A549 (cell line): ENCODE measurements at regions not wholly inside any gene's neighbourhood (a gene's known extent, or its start where the extent isn't known, plus 50 kb on each side); places are given as distances from the start of the nearest gene placed in this dataset.

Experiments used
- HEYL ChIP-seq: fragments of 250-450 bp; sonication (Bioruptor Pico); IDR thresholded peaks from 2 replicates; pipeline ENCODE4 v1.8.0; 2021; ENCODE audit warnings: mild to moderate bottlenecking, moderate library complexity
- TF ChIP-seq, protein P1 (sequence below): fragments of >200 bp; sonication (Bioruptor Twin); formaldehyde crosslinking; IDR thresholded peaks from 2 replicates; pipeline ENCODE4 v1.6.1; 2016

DNA sequence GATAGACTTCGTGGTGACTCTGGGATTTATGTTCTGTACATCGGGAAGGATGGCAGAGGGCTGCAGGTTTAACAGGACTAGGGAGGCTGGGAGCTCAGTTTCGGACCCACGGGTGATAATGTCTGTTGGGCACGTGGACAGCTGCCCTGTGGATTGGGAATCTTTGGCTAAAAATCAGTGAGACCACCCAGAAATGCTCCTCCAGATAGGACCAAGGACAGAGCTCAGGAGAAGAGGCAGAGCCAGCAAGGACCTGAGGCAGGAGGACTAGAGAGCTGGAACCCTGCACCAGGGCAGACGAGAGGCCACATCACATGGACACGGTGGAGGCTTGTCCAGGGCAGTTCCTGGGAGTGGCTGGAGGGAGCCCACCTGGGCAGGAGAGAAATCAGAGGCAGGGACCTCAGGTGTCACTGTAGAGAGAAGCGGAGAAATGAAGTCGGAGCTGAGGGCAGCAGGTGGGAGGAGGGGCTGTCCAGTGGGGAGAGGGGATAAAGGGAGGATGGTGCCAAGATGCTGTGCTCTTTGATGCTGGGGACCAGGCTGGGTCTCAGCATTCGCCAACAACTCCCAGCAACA, 79.2 kb downstream of the CPZ start (continued):
- TF ChIP-seq, protein P1, sequence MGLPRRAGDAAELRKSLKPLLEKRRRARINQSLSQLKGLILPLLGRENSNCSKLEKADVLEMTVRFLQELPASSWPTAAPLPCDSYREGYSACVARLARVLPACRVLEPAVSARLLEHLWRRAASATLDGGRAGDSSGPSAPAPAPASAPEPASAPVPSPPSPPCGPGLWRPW, result no peak
- no peak for TF ChIP-seq HEYL (CRISPR knock-in tag)
